Gastroesophageal sphincter (tissue), 3 donors: ENCODE measurements at regions not wholly inside any gene's neighbourhood (a gene's known extent, or its start where the extent isn't known, plus 50 kb on each side); places are given as distances from the start of the nearest gene placed in this dataset.

ENCODE experiments used
- EP300 ChIP-seq: sonication (generic); formaldehyde crosslinking; IDR thresholded peaks from one replicate; pipeline ENCODE4 v1.6.1; 2017; ENCODE audit warnings: antibody characterized with exemption, mild to moderate bottlenecking
- POLR2AphosphoS5 ChIP-seq: sonication (generic); formaldehyde crosslinking; IDR thresholded peaks from one replicate; pipeline ENCODE4 v1.6.1; 2017; ENCODE audit warnings: antibody characterized with exemption
- TF ChIP-seq, protein P1 (sequence below), 4 experiments: fragments of 200-600 bp in 2 of 4; fragments of 450-650 bp in 2 of 4; sonication (generic) in 1 of 4; IDR thresholded peaks; one replicate each; pipeline ENCODE4 v1.5.1; 2017 to 2019; ENCODE audit warnings: antibody characterized with exemption in 4 of 4, mild to moderate bottlenecking in 2 of 4, moderate library complexity in 2 of 4

GRCh38 chr21:38937286-38937790, 131.6 kb downstream of the ETS2 start:
- TF ChIP-seq, protein P1, sequence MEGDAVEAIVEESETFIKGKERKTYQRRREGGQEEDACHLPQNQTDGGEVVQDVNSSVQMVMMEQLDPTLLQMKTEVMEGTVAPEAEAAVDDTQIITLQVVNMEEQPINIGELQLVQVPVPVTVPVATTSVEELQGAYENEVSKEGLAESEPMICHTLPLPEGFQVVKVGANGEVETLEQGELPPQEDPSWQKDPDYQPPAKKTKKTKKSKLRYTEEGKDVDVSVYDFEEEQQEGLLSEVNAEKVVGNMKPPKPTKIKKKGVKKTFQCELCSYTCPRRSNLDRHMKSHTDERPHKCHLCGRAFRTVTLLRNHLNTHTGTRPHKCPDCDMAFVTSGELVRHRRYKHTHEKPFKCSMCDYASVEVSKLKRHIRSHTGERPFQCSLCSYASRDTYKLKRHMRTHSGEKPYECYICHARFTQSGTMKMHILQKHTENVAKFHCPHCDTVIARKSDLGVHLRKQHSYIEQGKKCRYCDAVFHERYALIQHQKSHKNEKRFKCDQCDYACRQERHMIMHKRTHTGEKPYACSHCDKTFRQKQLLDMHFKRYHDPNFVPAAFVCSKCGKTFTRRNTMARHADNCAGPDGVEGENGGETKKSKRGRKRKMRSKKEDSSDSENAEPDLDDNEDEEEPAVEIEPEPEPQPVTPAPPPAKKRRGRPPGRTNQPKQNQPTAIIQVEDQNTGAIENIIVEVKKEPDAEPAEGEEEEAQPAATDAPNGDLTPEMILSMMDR (IDR thresholded peaks at IDR 0.05) = no peak
- TF ChIP-seq EP300 (no peak), POLR2AphosphoS5 (no peak)
